ENCODE measurements at regions not wholly inside any gene's neighbourhood (a gene's known extent, or its start where the extent isn't known, plus 50 kb on each side); places are given as distances from the start of the nearest gene placed in this dataset.

- Histone ChIP-seq H3K36me3 (ENCODE audit: control insufficient read depth, insufficient read depth, low read length) (no peaks in the 10 kb centered on the region), H3K4me1 (ENCODE audit: control insufficient read depth, insufficient read depth, low read length) (no peaks in the 10 kb centered on the region), H3K27ac (ENCODE audit: low read length) (no peak overlapping the region), H3K27me3 (ENCODE audit: control insufficient read depth, insufficient read depth, low read length) (no peaks in the 10 kb centered on the region), H3K4me3 (ENCODE audit: low read length) (no peak overlapping the region), H3K9me3 (ENCODE audit: control insufficient read depth, insufficient read depth, low read length) (no peaks in the 10 kb centered on the region)
- WGBS (ENCODE audit: insufficient coverage): 76% methylated on average over 2 of the region's 2 CpGs
- Mint-ChIP-seq H3K9me3 (no peaks in the 10 kb centered on the region), H3K4me1 (no peaks in the 10 kb centered on the region), H3K27me3 (ENCODE audit: low read depth in 2 of 2) (peaks cover 14 to 56% of the 10 kb centered on the region in 2 donors), H3K36me3 (no peaks in the 10 kb centered on the region), H3K4me3 (no peak overlapping the region), H3K27ac (no peak overlapping the region)
- no peak for TF ChIP-seq CTCF (IDR thresholded peaks at IDR 0.05)
- DNase-seq (no peak), ATAC-seq (no peak)
- intact Hi-C loops (cut with micrococcal nuclease): no loop called here
These were observed 50.2 kb upstream of the AKR1E2 start for GRCh38 chr10:4775808-4776207.

GRCh38 chr10:4772202-4772570 is 53.8 kb upstream of the AKR1E2 start:
- 69% methylated on average over 1 of the region's 2 CpGs for WGBS (ENCODE audit: insufficient coverage)
- DNase-seq (no peak), ATAC-seq (no peak)
- no peaks in the 10 kb centered on the region for H3K36me3 ChIP-seq (ENCODE audit: control insufficient read depth, insufficient read depth, low read length)
- Mint-ChIP-seq H3K4me1 (no peaks in the 10 kb centered on the region), H3K27ac (no peak overlapping the region), H3K4me3 (no peak overlapping the region), H3K27me3 (ENCODE audit: low read depth in 2 of 2) (peaks cover 15 to 65% of the 10 kb centered on the region in 2 donors), H3K36me3 (no peaks in the 10 kb centered on the region), H3K9me3 (no peaks in the 10 kb centered on the region)
- TF ChIP-seq CTCF (IDR thresholded peaks at IDR 0.05): no peak
- no peaks in the 10 kb centered on the region for H3K27me3 ChIP-seq (ENCODE audit: control insufficient read depth, insufficient read depth, low read length)
- H3K9me3 ChIP-seq (ENCODE audit: control insufficient read depth, insufficient read depth, low read length): no peaks in the 10 kb centered on the region
- H3K4me1 ChIP-seq (ENCODE audit: control insufficient read depth, insufficient read depth, low read length): no peaks in the 10 kb centered on the region
- no peak overlapping the region for H3K4me3 ChIP-seq (ENCODE audit: low read length)
- H3K27ac ChIP-seq (ENCODE audit: low read length): no peak overlapping the region
- intact Hi-C loops (cut with micrococcal nuclease): no loop called here

- WGBS (ENCODE audit: insufficient coverage): 83% methylated on average over 5 of the region's 5 CpGs
- no peaks in the 10 kb centered on the region for H3K4me1 Mint-ChIP-seq
- no peak overlapping the region for H3K27ac Mint-ChIP-seq
- H3K9me3 ChIP-seq (ENCODE audit: control insufficient read depth, insufficient read depth, low read length): no peaks in the 10 kb centered on the region
- H3K4me3 Mint-ChIP-seq: no peak overlapping the region
- no peak for TF ChIP-seq CTCF (IDR thresholded peaks at IDR 0.05)
- no peak for ATAC-seq
- H3K27me3 ChIP-seq (ENCODE audit: control insufficient read depth, insufficient read depth, low read length): no peaks in the 10 kb centered on the region
- H3K27me3 Mint-ChIP-seq (ENCODE audit: low read depth in 2 of 2): peaks cover 16 to 70% of the 10 kb centered on the region in 2 donors
- no peaks in the 10 kb centered on the region for H3K4me1 ChIP-seq (ENCODE audit: control insufficient read depth, insufficient read depth, low read length)
- no peaks in the 10 kb centered on the region for H3K36me3 ChIP-seq (ENCODE audit: control insufficient read depth, insufficient read depth, low read length)
- no peaks in the 10 kb centered on the region for H3K9me3 Mint-ChIP-seq
- no peak for DNase-seq
- H3K27ac ChIP-seq (ENCODE audit: low read length): no peak overlapping the region
- no peaks in the 10 kb centered on the region for H3K36me3 Mint-ChIP-seq
- no peak overlapping the region for H3K4me3 ChIP-seq (ENCODE audit: low read length)
- intact Hi-C loops (cut with micrococcal nuclease): no loop called here
These were observed 54.3 kb upstream of the AKR1E2 start for GRCh38 chr10:4771554-4772201.

Measured in natural killer cell (primary cell).